H1 (cell line): ENCODE measurements at regions not wholly inside any gene's neighbourhood (a gene's known extent, or its start where the extent isn't known, plus 50 kb on each side); places are given as distances from the start of the nearest gene placed in this dataset.

Experiments used
- CTCF ChIP-seq, 3 experiments: IDR thresholded peaks; 1 replicate in 2 of 3; 2 replicates in 1 of 3; pipeline versions ENCODE4 v1.5.1 to v1.6.1; 2011; ENCODE audit warnings: low read length in 3 of 3, mild to moderate bottlenecking in 3 of 3, inconsistent platforms in 2 of 3, low read depth in 1 of 3, moderate library complexity in 1 of 3; ENCODE audit not compliant: insufficient read depth in 1 of 3; ENCODE audit errors: control extremely low read depth in 1 of 3
- EZH2 ChIP-seq: fragments of 200-600 bp; sonication (generic); IDR thresholded peaks from 2 replicates; pipeline ENCODE4 v1.7.1; 2012; ENCODE audit warnings: low read depth, mild to moderate bottlenecking, moderate library complexity, low read length, inconsistent platforms; ENCODE audit not compliant: severe bottlenecking
- FOSL1 ChIP-seq: IDR thresholded peaks from 2 replicates; pipeline ENCODE4 v1.6.1; 2011; ENCODE audit warnings: mild to moderate bottlenecking, low read depth, low read length, moderate library complexity; ENCODE audit not compliant: insufficient read depth
- GABPA ChIP-seq: IDR thresholded peaks from 2 replicates; pipeline ENCODE4 v1.6.1; 2011; ENCODE audit warnings: mild to moderate bottlenecking, low read length, moderate library complexity, borderline replicate concordance; ENCODE audit not compliant: insufficient read depth
- POLR2AphosphoS5 ChIP-seq: IDR thresholded peaks from 2 replicates; pipeline ENCODE4 v1.6.1; 2011; ENCODE audit warnings: low read depth, low read length

GRCh38 chr16:86458149-86458777 is 52.1 kb upstream of the FOXF1 start:
- TF ChIP-seq CTCF (IDR thresholded peaks at IDR 0.05; ENCODE audit: control extremely low read depth in 1 of 3, insufficient read depth in 1 of 3, low read depth in 1 of 3, low read length in 3 of 3) (no peak), FOSL1 (no peak), EZH2 (no peak), GABPA (no peak), POLR2AphosphoS5 (no peak)
